Endodermal cell (in vitro differentiated cells): ENCODE measurements at regions not wholly inside any gene's neighbourhood (a gene's known extent, or its start where the extent isn't known, plus 50 kb on each side); places are given as distances from the start of the nearest gene placed in this dataset.

Experiments
- DNase-seq: peaks from one replicate; pipeline ENCODE4 v3.0.0-alpha.2; 2017
- H3K27ac ChIP-seq: 2 replicates; pipeline ENCODE4 v1.5.1; 2013; ENCODE audit warnings: mild to moderate bottlenecking, low read depth, low read length, moderate library complexity
- H3K27me3 ChIP-seq: 2 replicates; pipeline ENCODE4 v1.6.1; 2013; ENCODE audit warnings: mild to moderate bottlenecking, low read length, moderate library complexity; ENCODE audit not compliant: insufficient read depth, control insufficient read depth, poor library complexity, severe bottlenecking
- H3K36me3 ChIP-seq: 2 replicates; pipeline ENCODE4 v1.7.0; 2013; ENCODE audit warnings: mild to moderate bottlenecking, low read length, moderate library complexity; ENCODE audit not compliant: control insufficient read depth, insufficient read depth
- H3K4me1 ChIP-seq: one replicate; pipeline ENCODE4 v1.7.0; 2013; ENCODE audit warnings: low read length; ENCODE audit not compliant: control insufficient read depth, insufficient read depth
- H3K4me3 ChIP-seq: 2 replicates; pipeline ENCODE4 v1.5.1; 2013; ENCODE audit warnings: mild to moderate bottlenecking, low read length, moderate library complexity
- H3K9ac ChIP-seq: 2 replicates; pipeline ENCODE4 v1.6.1; 2013; ENCODE audit warnings: mild to moderate bottlenecking, low read length, moderate library complexity; ENCODE audit not compliant: poor library complexity, severe bottlenecking; ENCODE audit errors: extremely low read depth
- H3K9me3 ChIP-seq: 2 replicates; pipeline ENCODE4 v1.6.1; 2013; ENCODE audit warnings: mild to moderate bottlenecking, low read length, moderate library complexity; ENCODE audit not compliant: control insufficient read depth
- H3K27ac Mint-ChIP-seq: 2 replicates; pipeline ENCODE4 v1.8.0; 2020; ENCODE audit warnings: mixed read lengths
- H3K27me3 Mint-ChIP-seq: 2 replicates; pipeline ENCODE4 v1.8.0; 2021; ENCODE audit warnings: mild to moderate bottlenecking, mixed read lengths; ENCODE audit not compliant: insufficient read depth
- H3K36me3 Mint-ChIP-seq: 2 replicates; pipeline ENCODE4 v1.8.0; 2020; ENCODE audit warnings: low read depth, mixed read lengths
- H3K4me1 Mint-ChIP-seq: 2 replicates; pipeline ENCODE4 v1.8.0; 2020; ENCODE audit warnings: mixed read lengths
- H3K4me3 Mint-ChIP-seq: 2 replicates; pipeline ENCODE4 v1.8.0; 2020; ENCODE audit warnings: mild to moderate bottlenecking, moderate library complexity, mixed read lengths
- H3K9me3 Mint-ChIP-seq: 2 replicates; pipeline ENCODE4 v1.8.0; 2020; ENCODE audit warnings: mild to moderate bottlenecking, mixed read lengths
- WGBS, 2 experiments: methylation state at CpG; one replicate each; pipeline versions ENCODE4 v1.1.5 to v1.1.7; 2013; ENCODE audit warnings: missing lambda C conversion rate in 2 of 2, mixed read lengths in 1 of 2; ENCODE audit not compliant: insufficient coverage in 1 of 2, insufficient read length in 1 of 2; 5-methylcytosine and 5-hydroxymethylcytosine counted together
- TF ChIP-seq, protein P1 (sequence below): fragments of 200-600 bp; sonication (generic); conservative IDR thresholded peaks from 2 replicates; pipeline ENCODE4 v1.5.0; 2021; ENCODE audit warnings: antibody characterized with exemption, mild to moderate bottlenecking

- no peak overlapping the region for H3K27ac Mint-ChIP-seq
Observed at GRCh38 chr16:56116577-56116964, 74.7 kb upstream of the GNAO1 start.

GRCh38 chr16:56115817-56116576, 75.3 kb upstream of the GNAO1 start:
- H3K36me3 ChIP-seq = no peaks in the 10 kb centered on the region
- H3K27me3 Mint-ChIP-seq = no peaks in the 10 kb centered on the region
- no peaks in the 10 kb centered on the region for H3K27me3 ChIP-seq
- H3K9me3 Mint-ChIP-seq = no peaks in the 10 kb centered on the region
- H3K4me3 Mint-ChIP-seq = no peak overlapping the region
- H3K4me3 ChIP-seq = no peak overlapping the region
- TF ChIP-seq, protein P1, sequence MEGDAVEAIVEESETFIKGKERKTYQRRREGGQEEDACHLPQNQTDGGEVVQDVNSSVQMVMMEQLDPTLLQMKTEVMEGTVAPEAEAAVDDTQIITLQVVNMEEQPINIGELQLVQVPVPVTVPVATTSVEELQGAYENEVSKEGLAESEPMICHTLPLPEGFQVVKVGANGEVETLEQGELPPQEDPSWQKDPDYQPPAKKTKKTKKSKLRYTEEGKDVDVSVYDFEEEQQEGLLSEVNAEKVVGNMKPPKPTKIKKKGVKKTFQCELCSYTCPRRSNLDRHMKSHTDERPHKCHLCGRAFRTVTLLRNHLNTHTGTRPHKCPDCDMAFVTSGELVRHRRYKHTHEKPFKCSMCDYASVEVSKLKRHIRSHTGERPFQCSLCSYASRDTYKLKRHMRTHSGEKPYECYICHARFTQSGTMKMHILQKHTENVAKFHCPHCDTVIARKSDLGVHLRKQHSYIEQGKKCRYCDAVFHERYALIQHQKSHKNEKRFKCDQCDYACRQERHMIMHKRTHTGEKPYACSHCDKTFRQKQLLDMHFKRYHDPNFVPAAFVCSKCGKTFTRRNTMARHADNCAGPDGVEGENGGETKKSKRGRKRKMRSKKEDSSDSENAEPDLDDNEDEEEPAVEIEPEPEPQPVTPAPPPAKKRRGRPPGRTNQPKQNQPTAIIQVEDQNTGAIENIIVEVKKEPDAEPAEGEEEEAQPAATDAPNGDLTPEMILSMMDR = no peak
- no peak overlapping the region for H3K27ac Mint-ChIP-seq
- H3K9ac ChIP-seq = no peak overlapping the region
- no peaks in the 10 kb centered on the region for H3K36me3 Mint-ChIP-seq
- H3K4me1 ChIP-seq = peaks cover 15% of the 10 kb centered on the region
- no peaks in the 10 kb centered on the region for H3K9me3 ChIP-seq
- no peak for DNase-seq
- H3K4me1 Mint-ChIP-seq = peaks cover 45% of the 10 kb centered on the region
- 50 to 69% methylated on average over 2 to 6 of the region's 6 CpGs for WGBS, 2 experiments
- peak overlapping the region; percentile 62 for H3K27ac ChIP-seq

More at GRCh38 chr16:56116577-56116964, 74.7 kb upstream of the GNAO1 start:
- Mint-ChIP-seq H3K36me3 (no peaks in the 10 kb centered on the region), H3K27me3 (no peaks in the 10 kb centered on the region), H3K4me3 (no peak overlapping the region), H3K9me3 (no peaks in the 10 kb centered on the region), H3K4me1 (peaks cover 42% of the 10 kb centered on the region)
- Histone ChIP-seq H3K27ac (peak overlapping the region; percentile 62), H3K36me3 (no peaks in the 10 kb centered on the region), H3K9ac (no peak overlapping the region), H3K9me3 (no peaks in the 10 kb centered on the region), H3K27me3 (no peaks in the 10 kb centered on the region), H3K4me3 (no peak overlapping the region), H3K4me1 (peaks cover 14% of the 10 kb centered on the region)
- TF ChIP-seq, protein P1 = no peak
- 26% methylated on average over 1 of the region's 1 CpG; no CpG with 5 or more reads in 1 of the 2 experiments for WGBS, 2 experiments
- no peak for DNase-seq

DNA sequence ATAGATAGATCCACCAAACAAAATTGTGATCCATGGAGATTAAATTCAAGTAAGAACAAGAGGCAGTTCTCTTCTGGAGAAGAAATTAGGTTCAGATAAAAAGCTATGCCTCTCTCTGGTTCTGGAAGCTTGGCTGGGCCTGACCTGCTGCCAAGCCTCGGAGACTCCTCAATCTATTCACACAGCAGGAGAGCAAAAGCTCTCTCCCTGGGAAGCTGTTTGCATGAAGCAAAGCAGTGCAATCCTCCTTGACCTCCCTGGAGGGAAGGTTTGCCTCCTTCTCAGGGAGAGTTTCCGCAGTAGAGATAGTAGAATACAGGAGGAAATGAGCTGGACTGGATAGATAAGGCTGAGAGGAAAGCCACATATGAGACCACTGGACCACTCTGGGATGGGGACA, 78.1 kb upstream of the GNAO1 start:
- no peaks in the 10 kb centered on the region for H3K9me3 Mint-ChIP-seq
- peaks cover 15% of the 10 kb centered on the region for H3K4me1 ChIP-seq
- no peaks in the 10 kb centered on the region for H3K27me3 ChIP-seq
- H3K4me1 Mint-ChIP-seq = peaks cover 62% of the 10 kb centered on the region
- no peak overlapping the region for H3K4me3 Mint-ChIP-seq
- TF ChIP-seq, protein P1 = no peak
- no peak overlapping the region for H3K4me3 ChIP-seq
- H3K36me3 ChIP-seq = no peaks in the 10 kb centered on the region
- peak; percentile 75 for DNase-seq
- H3K27ac Mint-ChIP-seq = peak overlapping the region; percentile 6
- H3K9ac ChIP-seq = no peak overlapping the region
- no peaks in the 10 kb centered on the region for H3K36me3 Mint-ChIP-seq
- H3K27ac ChIP-seq = no peak overlapping the region
- 32 to 63% methylated on average over 1 to 2 of the region's 2 CpGs for WGBS, 2 experiments
- no peaks in the 10 kb centered on the region for H3K27me3 Mint-ChIP-seq
- H3K9me3 ChIP-seq = no peaks in the 10 kb centered on the region
